Left ventricle myocardium inferior (tissue), 1 donor: ENCODE measurements at regions not wholly inside any gene's neighbourhood (a gene's known extent, or its start where the extent isn't known, plus 50 kb on each side); places are given as distances from the start of the nearest gene placed in this dataset.
A peak's percentile ranks its signal among the peaks of the same experiment; 100 is the strongest.

Experiments
- DNase-seq: peaks from one replicate; pipeline ENCODE4 v3.0.0-alpha.2; 2020
- H3K27ac ChIP-seq: fragments of 200-600 bp; replicated peaks from 2 replicates; pipeline ENCODE4 v1.8.0; 2021
- H3K27me3 ChIP-seq: fragments of 200-600 bp; 2 replicates; pipeline ENCODE4 v1.8.0; 2021; ENCODE audit warnings: low read depth
- H3K36me3 ChIP-seq: fragments of 200-600 bp; 2 replicates; pipeline ENCODE4 v1.8.0; 2021
- H3K4me1 ChIP-seq: fragments of 200-600 bp; 2 replicates; pipeline ENCODE4 v1.8.0; 2021
- H3K4me3 ChIP-seq: fragments of 200-600 bp; 2 replicates; pipeline ENCODE4 v1.8.0; 2021; ENCODE audit warnings: mild to moderate bottlenecking, moderate library complexity
- H3K9me3 ChIP-seq: fragments of 200-600 bp; replicated peaks from 2 replicates; pipeline ENCODE4 v1.8.0; 2021
- CTCF ChIP-seq: fragments of 200-600 bp; IDR thresholded peaks from 2 replicates; pipeline ENCODE4 v1.8.0; 2021; ENCODE audit warnings: antibody characterized with exemption, mild to moderate bottlenecking, borderline replicate concordance
- intact Hi-C: fragments of 100-400 bp; cut with micrococcal nuclease; formaldehyde crosslinking; loops from one replicate; pipeline ENCODE4 v1.11.0; 2022
- donor health status: DM: no; HTN: yes; CAD: no; lungs with severe emphysema.

- DNase-seq: no peak
- Histone ChIP-seq H3K4me3 (no peak overlapping the region), H3K36me3 (no peaks in the 10 kb centered on the region), H3K9me3 (peaks cover 5% of the 10 kb centered on the region), H3K27me3 (no peaks in the 10 kb centered on the region), H3K27ac (no peak overlapping the region), H3K4me1 (no peaks in the 10 kb centered on the region)
- TF ChIP-seq CTCF: no peak
- intact Hi-C loops: no loop called here
Observed at GRCh38 chr1:217249857-217250256, 381.0 kb downstream of the GPATCH2 start.

GRCh38 chr1:217244971-217245370 lies 385.9 kb downstream of the GPATCH2 start:
- no peak overlapping the region for H3K4me3 ChIP-seq
- DNase-seq: no peak
- no peaks in the 10 kb centered on the region for H3K27me3 ChIP-seq
- H3K36me3 ChIP-seq: no peaks in the 10 kb centered on the region
- peaks cover 5% of the 10 kb centered on the region for H3K9me3 ChIP-seq
- TF ChIP-seq CTCF: no peak
- intact Hi-C loops: no loop called here
- H3K27ac ChIP-seq: no peak overlapping the region
- no peaks in the 10 kb centered on the region for H3K4me1 ChIP-seq

GRCh38 chr1:217240656-217241055 lies 390.2 kb downstream of the GPATCH2 start:
- H3K4me3 ChIP-seq: no peak overlapping the region
- no peak for TF ChIP-seq CTCF
- no peaks in the 10 kb centered on the region for H3K4me1 ChIP-seq
- no peak overlapping the region for H3K27ac ChIP-seq
- intact Hi-C loops: no loop called here
- no peaks in the 10 kb centered on the region for H3K9me3 ChIP-seq
- H3K36me3 ChIP-seq: no peaks in the 10 kb centered on the region
- DNase-seq: no peak
- H3K27me3 ChIP-seq: no peaks in the 10 kb centered on the region

- no peak overlapping the region for H3K27ac ChIP-seq
- no peaks in the 10 kb centered on the region for H3K4me1 ChIP-seq
- intact Hi-C loops: no loop called here
- DNase-seq: no peak
- no peaks in the 10 kb centered on the region for H3K36me3 ChIP-seq
- no peaks in the 10 kb centered on the region for H3K27me3 ChIP-seq
- no peak for TF ChIP-seq CTCF
- no peaks in the 10 kb centered on the region for H3K9me3 ChIP-seq
- no peak overlapping the region for H3K4me3 ChIP-seq
Observed at GRCh38 chr1:217238945-217239344, 391.9 kb downstream of the GPATCH2 start.

GRCh38 chr1:217230412-217230811 lies 400.5 kb downstream of the GPATCH2 start:
- no peaks in the 10 kb centered on the region for H3K27me3 ChIP-seq
- intact Hi-C loops: no loop called here
- DNase-seq: no peak
- H3K27ac ChIP-seq: no peak overlapping the region
- peak; percentile 24 for TF ChIP-seq CTCF
- no peaks in the 10 kb centered on the region for H3K4me1 ChIP-seq
- no peaks in the 10 kb centered on the region for H3K9me3 ChIP-seq
- H3K4me3 ChIP-seq: no peak overlapping the region
- H3K36me3 ChIP-seq: no peaks in the 10 kb centered on the region

GRCh38 chr1:217228689-217229088 lies 402.2 kb downstream of the GPATCH2 start:
- no peak overlapping the region for H3K4me3 ChIP-seq
- no peak for DNase-seq
- no peaks in the 10 kb centered on the region for H3K36me3 ChIP-seq
- intact Hi-C loops: no loop called here
- no peak for TF ChIP-seq CTCF
- no peaks in the 10 kb centered on the region for H3K9me3 ChIP-seq
- H3K27ac ChIP-seq: no peak overlapping the region
- H3K4me1 ChIP-seq: no peaks in the 10 kb centered on the region
- H3K27me3 ChIP-seq: no peaks in the 10 kb centered on the region
